Loucy (cell line): ENCODE measurements at regions not wholly inside any gene's neighbourhood (a gene's known extent, or its start where the extent isn't known, plus 50 kb on each side); places are given as distances from the start of the nearest gene placed in this dataset.

ENCODE experiments used
- EZH2phosphoT487 ChIP-seq: fragments of 200-600 bp; IDR thresholded peaks from 2 replicates; pipeline ENCODE4 v1.6.1; 2018; ENCODE audit warnings: antibody characterized with exemption, mild to moderate bottlenecking, moderate library complexity, borderline replicate concordance
- TF ChIP-seq, protein P1 (sequence below): fragments of 200-600 bp; sonication (generic); conservative IDR thresholded peaks from 2 replicates; pipeline ENCODE4 v1.5.1; 2014; ENCODE audit warnings: mild to moderate bottlenecking, antibody characterized with exemption, low read length

DNA sequence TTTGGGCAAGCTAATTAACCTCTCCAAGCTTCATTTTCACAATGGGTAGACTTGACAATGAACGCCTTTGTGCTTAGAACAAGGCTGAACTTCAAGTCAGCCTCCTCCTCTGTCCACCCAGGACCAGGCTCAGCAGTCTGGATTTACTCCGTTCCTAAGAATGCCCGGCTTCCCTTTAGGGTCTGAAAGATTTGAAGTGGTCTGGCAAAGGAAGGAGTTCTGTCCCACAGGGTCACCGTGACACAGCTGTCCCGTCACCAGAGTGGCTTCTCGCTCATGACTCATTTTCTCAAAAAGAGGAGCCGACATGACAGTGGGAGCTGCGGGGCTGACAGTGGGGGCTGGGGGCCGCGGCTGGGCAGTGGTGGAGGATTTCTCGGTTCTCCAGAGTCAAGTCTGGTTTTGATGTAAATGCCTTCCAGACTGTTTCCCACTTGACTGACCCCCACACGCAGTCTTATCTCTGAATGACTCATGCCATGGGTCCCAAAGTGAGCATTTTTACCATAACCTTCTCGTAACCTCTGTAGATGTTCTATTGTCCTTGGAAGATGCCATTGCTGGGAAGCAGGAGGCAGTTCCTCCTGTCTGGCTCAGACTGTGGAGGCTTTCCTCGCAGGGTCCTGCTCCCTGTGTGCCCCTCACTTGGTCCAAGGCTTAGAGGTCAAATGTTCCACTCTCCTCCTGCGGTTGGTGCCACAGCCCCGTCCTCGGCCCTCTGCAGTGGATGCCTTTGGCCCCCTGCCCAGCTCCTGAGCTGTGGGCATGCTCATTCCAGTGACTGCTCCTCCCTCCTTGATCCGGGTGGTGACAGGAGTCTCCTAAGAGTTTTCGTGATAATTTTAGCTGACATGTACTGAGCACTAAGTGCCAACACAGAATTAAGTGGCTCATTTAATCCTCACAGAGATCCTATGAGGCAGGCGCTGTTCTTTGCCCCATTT is 253.1 kb downstream of the FNDC1 start:
- TF ChIP-seq, protein P1, sequence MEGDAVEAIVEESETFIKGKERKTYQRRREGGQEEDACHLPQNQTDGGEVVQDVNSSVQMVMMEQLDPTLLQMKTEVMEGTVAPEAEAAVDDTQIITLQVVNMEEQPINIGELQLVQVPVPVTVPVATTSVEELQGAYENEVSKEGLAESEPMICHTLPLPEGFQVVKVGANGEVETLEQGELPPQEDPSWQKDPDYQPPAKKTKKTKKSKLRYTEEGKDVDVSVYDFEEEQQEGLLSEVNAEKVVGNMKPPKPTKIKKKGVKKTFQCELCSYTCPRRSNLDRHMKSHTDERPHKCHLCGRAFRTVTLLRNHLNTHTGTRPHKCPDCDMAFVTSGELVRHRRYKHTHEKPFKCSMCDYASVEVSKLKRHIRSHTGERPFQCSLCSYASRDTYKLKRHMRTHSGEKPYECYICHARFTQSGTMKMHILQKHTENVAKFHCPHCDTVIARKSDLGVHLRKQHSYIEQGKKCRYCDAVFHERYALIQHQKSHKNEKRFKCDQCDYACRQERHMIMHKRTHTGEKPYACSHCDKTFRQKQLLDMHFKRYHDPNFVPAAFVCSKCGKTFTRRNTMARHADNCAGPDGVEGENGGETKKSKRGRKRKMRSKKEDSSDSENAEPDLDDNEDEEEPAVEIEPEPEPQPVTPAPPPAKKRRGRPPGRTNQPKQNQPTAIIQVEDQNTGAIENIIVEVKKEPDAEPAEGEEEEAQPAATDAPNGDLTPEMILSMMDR, result no peak
- no peak for TF ChIP-seq EZH2phosphoT487
